K562 (cell line): ENCODE measurements at regions not wholly inside any gene's neighbourhood (a gene's known extent, or its start where the extent isn't known, plus 50 kb on each side); places are given as distances from the start of the nearest gene placed in this dataset.

Experiments used
- ATAC-seq: fragments of 200-7000 bp; cut with Tn5 transposase; 3 replicates; pipeline ENCODE4 v1.9.1; 2020; ENCODE audit warnings: moderate library complexity
- BruUV-seq: library from RNA; stranded (reverse); fragments of 400-500 nt; replicated peaks from 2 replicates; lab custom pipeline; 2021; lab: Mats Ljungman, UMichigan
- CTCF ChIA-PET: fragments of 300-600 bp; formaldehyde crosslinking; extraction: SDS; loops from one replicate; lab custom pipeline; 2021; ENCODE audit warnings: low intra/inter-chr PET ratio; lab: Yijun Ruan, JAX
- POLR2A ChIA-PET: fragments of 300-600, 350-650 bp; sonication (Branson Sonifier 250); formaldehyde crosslinking; extraction: SDS; loops from one replicate; lab custom pipeline; 2021; ENCODE audit warnings: antibody characterized with exemption, inconsistent platforms; lab: Yijun Ruan, JAX
- DNase-seq, 4 experiments: peaks; one replicate each; pipeline versions ENCODE4 v3.0.0 to v3.0.0-alpha.2; 2011 to 2018; ENCODE audit warnings: low spot score in 3 of 4, mixed read lengths in 3 of 4; ENCODE audit errors: extremely low read depth in 1 of 4
- FAIRE-seq: peaks from 2 replicates; lab custom pipeline; 2011; peaks lifted over from hg19 to GRCh38; lab: Jason Lieb, UNC
- H2AFZ ChIP-seq: 2 replicates; pipeline ENCODE4 v1.6.0; 2011; ENCODE audit warnings: low read depth, low read length, control low read depth, inconsistent platforms
- H3K27ac ChIP-seq: fragments of 200-600 bp; 3 replicates; pipeline ENCODE4 v1.8.0; 2011; ENCODE audit warnings: low read depth, mild to moderate bottlenecking, control low read depth, inconsistent platforms, low read length, moderate library complexity, mixed read lengths; ENCODE audit errors: extremely low read depth
- H3K27me3 ChIP-seq, 2 experiments: fragments of 300-600 bp in 1 of 2; 2 replicates in 1 of 2; 3 replicates in 1 of 2; pipeline versions ENCODE4 v1.6.0 to v1.8.0; 2011; ENCODE audit warnings: inconsistent platforms in 2 of 2, low read length in 2 of 2, mild to moderate bottlenecking in 1 of 2, mixed read lengths in 1 of 2, moderate library complexity in 1 of 2; ENCODE audit not compliant: control insufficient read depth in 2 of 2, insufficient read depth in 2 of 2
- H3K36me3 ChIP-seq: fragments of 300-600 bp; 3 replicates; pipeline ENCODE4 v1.8.0; 2011; ENCODE audit warnings: mild to moderate bottlenecking, low read length, inconsistent platforms; ENCODE audit not compliant: control insufficient read depth, insufficient read depth
- H3K4me1 ChIP-seq, 2 experiments: fragments of 200-600 bp in 1 of 2; replicated peaks in 1 of 2; 2 replicates in 1 of 2; 3 replicates in 1 of 2; pipeline versions ENCODE4 v1.5.1 to v1.8.0; 2011; ENCODE audit warnings: inconsistent platforms in 2 of 2, low read length in 2 of 2, mild to moderate bottlenecking in 1 of 2, mixed read lengths in 1 of 2, moderate library complexity in 1 of 2; ENCODE audit not compliant: control insufficient read depth in 2 of 2, insufficient read depth in 2 of 2
- H3K4me2 ChIP-seq: 2 replicates; pipeline ENCODE4 v1.6.1; 2011; ENCODE audit warnings: low read length, control low read depth, inconsistent platforms, mixed read lengths; ENCODE audit not compliant: insufficient read depth
- H3K4me3 ChIP-seq: fragments of 200-600 bp; sonication (generic), shearing (Covaris generic); 2 replicates; pipeline ENCODE4 v1.5.1; 2016; ENCODE audit warnings: control low read depth, inconsistent platforms
- H3K79me2 ChIP-seq: fragments of 200-600 bp; 3 replicates; pipeline ENCODE4 v1.8.0; 2011; ENCODE audit warnings: low read length, inconsistent platforms; ENCODE audit not compliant: control insufficient read depth, insufficient read depth
- H3K9ac ChIP-seq, 2 experiments: 2 replicates each; pipeline versions ENCODE4 v1.6.0 to v1.6.1; 2011; ENCODE audit warnings: low read depth in 2 of 2, low read length in 2 of 2, control low read depth in 1 of 2, inconsistent platforms in 1 of 2, mild to moderate bottlenecking in 1 of 2, mixed read lengths in 1 of 2; ENCODE audit not compliant: insufficient read depth in 1 of 2
- H3K9me1 ChIP-seq: one replicate; pipeline ENCODE4 v1.6.0; 2011; ENCODE audit warnings: inconsistent platforms, mild to moderate bottlenecking, low read length, moderate library complexity; ENCODE audit not compliant: control insufficient read depth, insufficient read depth
- H3K9me3 ChIP-seq: replicated peaks from 2 replicates; pipeline ENCODE4 v1.5.1; 2011; ENCODE audit warnings: low read depth, low read length, inconsistent platforms; ENCODE audit not compliant: control insufficient read depth, insufficient read depth
- H4K20me1 ChIP-seq: replicated peaks from 2 replicates; pipeline ENCODE4 v1.6.1; 2011; ENCODE audit warnings: low read length, inconsistent platforms, mixed read lengths; ENCODE audit not compliant: control insufficient read depth, insufficient read depth
- CXXC5 ChIP-seq: fragments of 250-450 bp; sonication (Bioruptor Pico); IDR thresholded peaks from 2 replicates; pipeline ENCODE4 v1.8.0; 2022; ENCODE audit warnings: inconsistent platforms, mild to moderate bottlenecking, moderate library complexity
- E2F4 ChIP-seq: sonication (generic); formaldehyde crosslinking; IDR thresholded peaks from 2 replicates; pipeline ENCODE4 v1.8.0; 2022; ENCODE audit warnings: mild to moderate bottlenecking, low read depth, missing genetic modification reagents
- HEY1 ChIP-seq: fragments of 250-450 bp; sonication (Bioruptor Pico); IDR thresholded peaks from 2 replicates; pipeline ENCODE4 v1.5.0; 2020; ENCODE audit warnings: mild to moderate bottlenecking, moderate library complexity, borderline replicate concordance
- POLR2B ChIP-seq: fragments of 450-650 bp; IDR thresholded peaks from 2 replicates; pipeline ENCODE4 v1.6.1; 2018; ENCODE audit warnings: low read depth; ENCODE audit not compliant: partially characterized antibody
- RBM39 ChIP-seq: fragments of 200-400 bp; formaldehyde crosslinking; optimal IDR thresholded peaks from 2 replicates; pipeline ENCODE3; 2018; ENCODE audit warnings: low read depth, low read length
- SIN3A ChIP-seq, 2 experiments: fragments of 150-350 bp in 1 of 2; IDR thresholded peaks; 2 replicates each; pipeline ENCODE4 v1.6.1; 2011 to 2016; ENCODE audit warnings: borderline replicate concordance in 2 of 2, low read depth in 2 of 2, low read length in 2 of 2, mild to moderate bottlenecking in 2 of 2, moderate library complexity in 2 of 2; ENCODE audit not compliant: control insufficient read depth in 1 of 2
- SMAD1 ChIP-seq: fragments of 150-350 bp; IDR thresholded peaks from 2 replicates; pipeline ENCODE4 v1.6.1; 2014; ENCODE audit warnings: low read length, low read depth; ENCODE audit not compliant: partially characterized antibody
- TCF7L2 ChIP-seq: fragments of 150-350 bp; IDR thresholded peaks from 2 replicates; pipeline ENCODE4 v1.6.1; 2016; ENCODE audit warnings: low read depth, mild to moderate bottlenecking, low read length, moderate library complexity
- TEAD4 ChIP-seq, 2 experiments: sonication (generic) in 1 of 2; formaldehyde crosslinking in 1 of 2; IDR thresholded peaks; 2 replicates each; pipeline versions ENCODE4 v1.6.1 to v1.8.0; 2012 to 2022; ENCODE audit warnings: borderline replicate concordance in 1 of 2, inconsistent platforms in 1 of 2, low read length in 1 of 2, mild to moderate bottlenecking in 1 of 2, missing genetic modification reagents in 1 of 2
- ZBED1 ChIP-seq: IDR thresholded peaks from 2 replicates; pipeline ENCODE4 v1.6.1; 2014
- ZBTB17 ChIP-seq: fragments of 450-650 bp; formaldehyde crosslinking; IDR thresholded peaks from 2 replicates; pipeline ENCODE4 v1.4.0; 2020; ENCODE audit warnings: mild to moderate bottlenecking
- ZNF57 ChIP-seq: fragments of 450-650 bp; formaldehyde crosslinking; IDR thresholded peaks from 2 replicates; pipeline ENCODE4 v1.4.0; 2020; ENCODE audit warnings: mild to moderate bottlenecking, moderate library complexity
- in situ Hi-C: fragments of 300-500 bp; cut with MboI; formaldehyde crosslinking; loops from 4 replicates; pipeline ENCODE4 v1.15.0; 2018; ENCODE audit warnings: inconsistent platforms, mixed read lengths
- intact Hi-C: fragments of 100-400 bp; cut with micrococcal nuclease; formaldehyde crosslinking; loops from 2 replicates; pipeline ENCODE4 v1.14.2; 2022
- TF ChIP-seq, protein P1 (sequence below): fragments of 450-650 bp; IDR thresholded peaks from one replicate; pipeline ENCODE4 v1.6.1; 2018; ENCODE audit warnings: mild to moderate bottlenecking, moderate library complexity; ENCODE audit not compliant: partially characterized antibody

- ATAC-seq (no peak), DNase-seq (no peak), FAIRE-seq (no peak)
- BruUV-seq = no TSS peak
- Histone ChIP-seq H3K79me2 (no peaks in the 10 kb centered on the region), H3K4me2 (no peak overlapping the region), H2AFZ (no peak overlapping the region), H4K20me1 (no peaks in the 10 kb centered on the region), H3K9me3 (no peaks in the 10 kb centered on the region; the same call in 1 of the 2 replicates), H3K36me3 (no peaks in the 10 kb centered on the region), H3K27me3 (no peaks in the 10 kb centered on the region), H3K4me1 (no peaks in the 10 kb centered on the region; a peak in 3 of 5 replicates), H3K27ac (no peak overlapping the region), H3K9me1 (no peaks in the 10 kb centered on the region), H3K9ac (no peak overlapping the region), H3K4me3 (no peak overlapping the region)
- intact Hi-C loops (no loop called here), in situ Hi-C loops (no loop called here)
- ChIA-PET CTCF (no interaction called here), POLR2A (no interaction called here)
- TF ChIP-seq SIN3A (IDR thresholded peaks at IDR 0.05; ENCODE audit: borderline replicate concordance in 2 of 2, control insufficient read depth in 1 of 2, low read depth in 2 of 2, low read length in 2 of 2) = no peak
- TF ChIP-seq HEY1 = no peak
- TF ChIP-seq ZBED1 = no peak
- TF ChIP-seq, protein P1, sequence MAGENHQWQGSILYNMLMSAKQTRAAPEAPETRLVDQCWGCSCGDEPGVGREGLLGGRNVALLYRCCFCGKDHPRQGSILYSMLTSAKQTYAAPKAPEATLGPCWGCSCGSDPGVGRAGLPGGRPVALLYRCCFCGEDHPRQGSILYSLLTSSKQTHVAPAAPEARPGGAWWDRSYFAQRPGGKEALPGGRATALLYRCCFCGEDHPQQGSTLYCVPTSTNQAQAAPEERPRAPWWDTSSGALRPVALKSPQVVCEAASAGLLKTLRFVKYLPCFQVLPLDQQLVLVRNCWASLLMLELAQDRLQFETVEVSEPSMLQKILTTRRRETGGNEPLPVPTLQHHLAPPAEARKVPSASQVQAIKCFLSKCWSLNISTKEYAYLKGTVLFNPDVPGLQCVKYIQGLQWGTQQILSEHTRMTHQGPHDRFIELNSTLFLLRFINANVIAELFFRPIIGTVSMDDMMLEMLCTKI = no peak
- no peak for TF ChIP-seq POLR2B
- no peak for TF ChIP-seq TCF7L2
- TF ChIP-seq RBM39 = no peak
- TF ChIP-seq ZBTB17 (CRISPR knock-in tag) = no peak
- no peak for TF ChIP-seq TEAD4 (IDR thresholded peaks at IDR 0.05; ENCODE audit: low read length)
- TF ChIP-seq TEAD4 (CRISPR knock-in tag; IDR thresholded peaks at IDR 0.05; ENCODE audit: borderline replicate concordance) = no peak
- TF ChIP-seq ZNF57 (CRISPR knock-in tag) = no peak
- TF ChIP-seq SMAD1 = no peak
- TF ChIP-seq CXXC5 = no peak
- TF ChIP-seq E2F4 = no peak
Measured at GRCh38 chr12:88308825-88309224, 166.7 kb downstream of the TMTC3 start.
